ENCODE measurements at regions not wholly inside any gene's neighbourhood (a gene's known extent, or its start where the extent isn't known, plus 50 kb on each side); places are given as distances from the start of the nearest gene placed in this dataset.

GRCh38 chr14:43887523-43887922 lies 619.6 kb downstream of the FSCB start:
- TF ChIP-seq POLR2A (IDR thresholded peaks at IDR 0.05) (no peak), CTCF (IDR thresholded peaks at IDR 0.05) (no peak)
